C4-2B (cell line): ENCODE measurements at regions not wholly inside any gene's neighbourhood (a gene's known extent, or its start where the extent isn't known, plus 50 kb on each side); places are given as distances from the start of the nearest gene placed in this dataset.
"Not testable (repeated sequence)": the region's sequence is repeated elsewhere in the genome, so short reads cannot be mapped to it uniquely, and the experiment has no call there.

ENCODE experiments used
- H3K27ac ChIP-seq: fragments of 450-650 bp; 2 replicates; pipeline ENCODE4 v1.5.1; 2017
- CTCF ChIP-seq: fragments of 450-650 bp; conservative IDR thresholded peaks from 2 replicates; pipeline ENCODE4 v1.5.1; 2017; ENCODE audit warnings: mild to moderate bottlenecking
- ZFX ChIP-seq: fragments of 450-650 bp; IDR thresholded peaks from 2 replicates; pipeline ENCODE4 v1.6.1; 2017

GRCh38 chr10:11673346-11674280 lies 62.2 kb upstream of the USP6NL start:
- H3K27ac ChIP-seq: no peak overlapping the region
- TF ChIP-seq ZFX (no peak), CTCF (no peak)

DNA sequence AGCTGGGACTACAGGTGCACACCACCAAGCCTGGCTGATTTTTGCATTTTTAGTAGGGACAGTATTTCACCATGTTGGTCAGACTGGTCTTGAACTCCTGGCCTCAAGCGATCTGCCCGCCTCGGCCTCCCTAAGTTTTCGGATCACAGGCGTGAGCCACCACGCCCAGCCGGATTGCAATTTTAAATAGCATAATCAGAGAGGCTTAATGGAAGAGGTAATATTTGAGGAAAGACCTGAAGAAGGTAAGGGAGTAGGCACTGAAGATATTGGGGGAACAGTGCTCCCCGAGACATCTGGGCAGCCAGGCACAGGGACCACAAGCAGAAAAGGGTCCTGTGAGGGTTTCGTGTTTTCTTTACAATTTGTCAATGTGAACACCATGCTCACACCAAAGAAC lies 61.4 kb upstream of the USP6NL start:
- TF ChIP-seq CTCF: no peak
- TF ChIP-seq ZFX: no peak
- H3K27ac ChIP-seq: no peak overlapping the region

DNA sequence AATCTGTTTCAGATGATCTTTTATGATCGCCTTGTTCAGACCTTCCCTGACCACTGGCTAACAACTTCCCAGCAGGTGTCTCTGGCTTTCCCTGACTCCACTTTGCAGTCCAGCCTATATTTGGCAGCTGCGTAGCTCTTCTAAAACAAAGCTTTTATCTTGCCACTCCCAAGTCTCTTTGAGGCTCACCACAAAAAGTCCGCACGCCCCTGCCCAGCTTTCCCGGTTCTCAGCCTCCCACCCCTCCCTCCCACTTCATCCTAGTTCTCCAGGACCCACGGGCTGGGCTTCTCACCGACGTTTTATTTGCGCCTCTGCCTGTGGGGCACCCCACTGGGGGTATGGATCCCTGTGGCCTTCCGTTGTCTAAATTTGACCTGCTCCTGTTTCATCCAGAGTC lies 58.9 kb upstream of the USP6NL start:
- TF ChIP-seq CTCF (no peak), ZFX (no peak)
- no peak overlapping the region for H3K27ac ChIP-seq

- TF ChIP-seq CTCF: no peak
- no peak for TF ChIP-seq ZFX
- H3K27ac ChIP-seq: no peak overlapping the region
Observed at GRCh38 chr10:11668847-11669610, 57.6 kb upstream of the USP6NL start.

- TF ChIP-seq CTCF (no peak), ZFX (no peak)
- H3K27ac ChIP-seq: no peak overlapping the region
Observed at GRCh38 chr10:11667756-11668155, 56.3 kb upstream of the USP6NL start.

DNA sequence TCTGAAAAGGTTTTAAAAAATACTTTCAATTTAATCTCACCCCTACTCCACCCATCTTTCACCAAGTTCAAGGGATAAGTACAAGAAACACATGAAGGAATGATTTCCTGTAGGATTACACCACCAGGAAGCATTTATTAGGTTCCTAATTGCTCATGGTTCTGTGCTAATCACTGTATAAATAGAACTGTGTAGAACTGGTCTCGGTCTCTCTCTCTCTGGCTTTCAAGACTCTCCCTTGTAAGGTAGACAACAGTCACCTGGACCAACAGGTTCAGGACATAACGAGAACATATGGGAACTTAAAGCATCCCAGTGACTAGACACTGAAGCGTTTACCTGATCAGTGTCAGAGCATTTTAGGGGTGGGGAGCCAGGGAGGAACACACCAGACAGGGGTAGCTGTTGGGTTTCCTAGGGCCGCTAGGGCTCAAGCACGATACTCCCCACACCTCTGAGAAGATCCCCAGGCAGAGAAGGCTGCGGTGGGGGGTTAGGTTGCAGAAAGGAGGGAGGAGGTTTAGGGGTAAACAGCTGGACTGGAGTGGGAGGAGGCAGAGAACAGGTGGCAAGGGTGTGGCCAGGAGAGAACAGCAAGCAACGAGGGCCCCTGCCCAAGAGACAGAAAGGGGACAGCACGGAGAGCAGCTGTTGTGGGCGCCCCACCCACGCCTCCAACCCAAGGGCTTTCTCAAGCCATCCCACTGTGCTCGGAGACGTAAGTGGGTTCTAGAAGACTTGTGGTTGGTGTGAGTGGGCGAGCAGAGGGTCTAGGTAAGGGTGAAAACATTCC lies 52.5 kb upstream of the USP6NL start:
- H3K27ac ChIP-seq: no peak overlapping the region
- TF ChIP-seq CTCF (no peak), ZFX (no peak)

- not testable (repeated sequence) for H3K27ac ChIP-seq
Observed at GRCh38 chr10:11663126-11663515, 51.7 kb upstream of the USP6NL start.
